Sigmoid colon (tissue), 3 donors: ENCODE measurements at regions not wholly inside any gene's neighbourhood (a gene's known extent, or its start where the extent isn't known, plus 50 kb on each side); places are given as distances from the start of the nearest gene placed in this dataset.

Experiments used
- POLR2A ChIP-seq, 2 donors: fragments of 450-650 bp; IDR thresholded peaks; one replicate each; pipeline ENCODE4 v1.6.1; 2016; ENCODE audit warnings: antibody characterized with exemption in 2 of 2, mild to moderate bottlenecking in 2 of 2, moderate library complexity in 2 of 2
- TF ChIP-seq, protein P1 (sequence below), 4 experiments: fragments of 450-650 bp in 3 of 4; fragments of 200-600 bp in 1 of 4; IDR thresholded peaks; one replicate each; pipeline ENCODE4 v1.5.1; 2016 to 2019; ENCODE audit warnings: antibody characterized with exemption in 4 of 4, mild to moderate bottlenecking in 3 of 4, moderate library complexity in 2 of 4

DNA sequence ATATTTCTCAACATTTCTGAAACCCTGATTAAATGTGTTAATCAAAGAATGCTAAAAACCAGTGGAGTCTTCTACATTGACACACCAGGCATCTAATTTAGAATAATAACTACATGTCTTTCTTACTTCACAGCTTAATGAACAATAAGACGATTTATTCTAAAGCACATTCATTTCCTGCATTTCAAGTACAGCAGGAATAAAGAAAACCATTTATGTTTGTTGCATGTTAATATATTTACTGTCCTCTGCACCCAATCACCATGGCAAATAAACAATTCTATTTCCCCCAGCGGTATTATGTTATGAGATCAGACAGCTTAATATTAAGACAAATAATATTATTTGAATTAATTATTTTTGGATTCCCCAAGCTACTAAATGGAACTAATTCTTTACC is 1336.3 kb upstream of the CADM2 start:
- TF ChIP-seq, protein P1, sequence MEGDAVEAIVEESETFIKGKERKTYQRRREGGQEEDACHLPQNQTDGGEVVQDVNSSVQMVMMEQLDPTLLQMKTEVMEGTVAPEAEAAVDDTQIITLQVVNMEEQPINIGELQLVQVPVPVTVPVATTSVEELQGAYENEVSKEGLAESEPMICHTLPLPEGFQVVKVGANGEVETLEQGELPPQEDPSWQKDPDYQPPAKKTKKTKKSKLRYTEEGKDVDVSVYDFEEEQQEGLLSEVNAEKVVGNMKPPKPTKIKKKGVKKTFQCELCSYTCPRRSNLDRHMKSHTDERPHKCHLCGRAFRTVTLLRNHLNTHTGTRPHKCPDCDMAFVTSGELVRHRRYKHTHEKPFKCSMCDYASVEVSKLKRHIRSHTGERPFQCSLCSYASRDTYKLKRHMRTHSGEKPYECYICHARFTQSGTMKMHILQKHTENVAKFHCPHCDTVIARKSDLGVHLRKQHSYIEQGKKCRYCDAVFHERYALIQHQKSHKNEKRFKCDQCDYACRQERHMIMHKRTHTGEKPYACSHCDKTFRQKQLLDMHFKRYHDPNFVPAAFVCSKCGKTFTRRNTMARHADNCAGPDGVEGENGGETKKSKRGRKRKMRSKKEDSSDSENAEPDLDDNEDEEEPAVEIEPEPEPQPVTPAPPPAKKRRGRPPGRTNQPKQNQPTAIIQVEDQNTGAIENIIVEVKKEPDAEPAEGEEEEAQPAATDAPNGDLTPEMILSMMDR (IDR thresholded peaks at IDR 0.05), result no peak
- no peak for TF ChIP-seq POLR2A (IDR thresholded peaks at IDR 0.05)
